Left lung (tissue), 4 donors: ENCODE measurements at regions not wholly inside any gene's neighbourhood (a gene's known extent, or its start where the extent isn't known, plus 50 kb on each side); places are given as distances from the start of the nearest gene placed in this dataset.

Source experiments
- ATAC-seq: fragments of 200-7000 bp; cut with Tn5 transposase; one replicate; pipeline ENCODE4 v1.9.1; 2020; ENCODE audit warnings: moderate library complexity
- DNase-seq, 4 donors: peaks; one replicate each; pipeline ENCODE4 v3.0.0-alpha.2; 2013 to 2020
- H3K27ac ChIP-seq, 2 donors: fragments of 200-600 bp; sonication (generic) in 1 of 2; one replicate each; pipeline versions ENCODE4 v1.5.0 to v1.8.0; 2020 to 2021
- H3K27me3 ChIP-seq, 2 donors: fragments of 200-600 bp; sonication (generic) in 1 of 2; one replicate each; pipeline versions ENCODE4 v1.5.0 to v1.8.0; 2020 to 2021
- H3K36me3 ChIP-seq, 2 donors: fragments of 200-600 bp; sonication (generic) in 1 of 2; one replicate each; pipeline versions ENCODE4 v1.5.0 to v1.8.0; 2020 to 2021
- H3K4me1 ChIP-seq, 2 donors: fragments of 200-600 bp; one replicate each; pipeline ENCODE4 v1.8.0; 2021
- H3K4me3 ChIP-seq, 2 donors: fragments of 200-600 bp; sonication (generic) in 1 of 2; one replicate each; pipeline versions ENCODE4 v1.5.0 to v1.8.0; 2020 to 2021; ENCODE audit warnings: mild to moderate bottlenecking in 1 of 2
- H3K9me3 ChIP-seq, 2 donors: fragments of 200-600 bp; sonication (generic) in 1 of 2; one replicate each; pipeline versions ENCODE4 v1.5.0 to v1.8.0; 2020 to 2021
- intact Hi-C, 2 donors: fragments of 100-400 bp; cut with DNase I; formaldehyde crosslinking; loops; one replicate each; pipeline versions ENCODE4 v1.11.2 to v1.14.2; 2022
- TF ChIP-seq, protein P1 (sequence below), 2 donors: fragments of 200-600 bp; sonication (generic) in 1 of 2; IDR thresholded peaks; one replicate each; pipeline versions ENCODE4 v1.5.0 to v1.8.0; 2021; ENCODE audit warnings: antibody characterized with exemption in 2 of 2
- donor health status: DM: no; HTN: yes; CAD: no.
- donor health status: DM: no; HTN: no; CAD: no.

GRCh38 chr5:12315461-12315860, 411.2 kb upstream of the CTNND2 start:
- no peaks in the 10 kb centered on the region for H3K9me3 ChIP-seq
- TF ChIP-seq, protein P1, sequence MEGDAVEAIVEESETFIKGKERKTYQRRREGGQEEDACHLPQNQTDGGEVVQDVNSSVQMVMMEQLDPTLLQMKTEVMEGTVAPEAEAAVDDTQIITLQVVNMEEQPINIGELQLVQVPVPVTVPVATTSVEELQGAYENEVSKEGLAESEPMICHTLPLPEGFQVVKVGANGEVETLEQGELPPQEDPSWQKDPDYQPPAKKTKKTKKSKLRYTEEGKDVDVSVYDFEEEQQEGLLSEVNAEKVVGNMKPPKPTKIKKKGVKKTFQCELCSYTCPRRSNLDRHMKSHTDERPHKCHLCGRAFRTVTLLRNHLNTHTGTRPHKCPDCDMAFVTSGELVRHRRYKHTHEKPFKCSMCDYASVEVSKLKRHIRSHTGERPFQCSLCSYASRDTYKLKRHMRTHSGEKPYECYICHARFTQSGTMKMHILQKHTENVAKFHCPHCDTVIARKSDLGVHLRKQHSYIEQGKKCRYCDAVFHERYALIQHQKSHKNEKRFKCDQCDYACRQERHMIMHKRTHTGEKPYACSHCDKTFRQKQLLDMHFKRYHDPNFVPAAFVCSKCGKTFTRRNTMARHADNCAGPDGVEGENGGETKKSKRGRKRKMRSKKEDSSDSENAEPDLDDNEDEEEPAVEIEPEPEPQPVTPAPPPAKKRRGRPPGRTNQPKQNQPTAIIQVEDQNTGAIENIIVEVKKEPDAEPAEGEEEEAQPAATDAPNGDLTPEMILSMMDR (IDR thresholded peaks at IDR 0.05) = no peak
- DNase-seq = no peak
- no peak overlapping the region for H3K27ac ChIP-seq
- ATAC-seq = no peak
- no peaks in the 10 kb centered on the region for H3K27me3 ChIP-seq
- intact Hi-C loops = no loop called here
- H3K4me1 ChIP-seq = no peaks in the 10 kb centered on the region
- no peaks in the 10 kb centered on the region for H3K36me3 ChIP-seq
- no peak overlapping the region for H3K4me3 ChIP-seq

DNA sequence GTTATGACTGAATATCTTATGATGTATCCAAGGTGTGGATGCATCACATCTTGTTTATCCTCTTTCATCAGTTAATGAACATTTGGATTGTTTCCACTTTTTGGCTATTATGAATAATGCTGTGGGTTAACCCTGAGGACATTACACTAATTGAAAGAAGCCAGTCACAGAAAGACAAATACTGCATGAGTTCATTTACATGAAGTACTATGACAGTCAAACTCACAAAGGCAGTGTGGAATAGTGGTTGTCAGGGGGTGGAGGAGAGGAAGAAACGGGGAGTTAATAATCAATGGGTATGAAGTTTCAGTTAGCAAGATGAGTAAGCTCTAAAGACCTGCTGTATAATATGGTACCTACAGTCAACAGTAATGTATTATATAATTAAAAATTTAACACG, 409.4 kb upstream of the CTNND2 start:
- Histone ChIP-seq H3K4me3 (no peak overlapping the region), H3K36me3 (no peaks in the 10 kb centered on the region), H3K27me3 (no peaks in the 10 kb centered on the region), H3K9me3 (no peaks in the 10 kb centered on the region), H3K4me1 (no peaks in the 10 kb centered on the region), H3K27ac (no peak overlapping the region)
- DNase-seq (no peak), ATAC-seq (no peak)
- intact Hi-C loops = no loop called here
- TF ChIP-seq, protein P1 (IDR thresholded peaks at IDR 0.05) = no peak

DNA sequence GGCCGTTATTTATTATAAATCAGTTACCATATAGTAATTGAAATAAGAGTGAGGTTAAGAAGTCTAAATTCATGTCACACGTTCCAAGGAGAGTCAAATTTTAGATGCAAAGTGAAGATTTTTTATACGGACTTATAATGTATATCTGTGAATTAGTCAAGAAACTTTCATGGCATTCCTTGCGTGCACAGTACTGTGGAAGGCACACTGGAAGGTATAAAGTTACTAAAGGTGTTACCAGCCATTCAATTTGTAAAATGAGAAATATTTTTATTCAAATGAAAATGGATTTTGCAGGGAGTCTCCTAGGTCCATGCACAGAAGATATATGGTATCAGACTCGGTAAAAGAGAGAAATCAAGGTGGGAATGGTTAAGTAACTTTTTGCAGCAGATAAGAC, 408.1 kb upstream of the CTNND2 start:
- Histone ChIP-seq H3K36me3 (no peaks in the 10 kb centered on the region), H3K27ac (no peak overlapping the region), H3K9me3 (no peaks in the 10 kb centered on the region), H3K27me3 (no peaks in the 10 kb centered on the region), H3K4me3 (no peak overlapping the region), H3K4me1 (no peaks in the 10 kb centered on the region)
- TF ChIP-seq, protein P1 (IDR thresholded peaks at IDR 0.05) = no peak
- DNase-seq (no peak), ATAC-seq (no peak)
- intact Hi-C loops = no loop called here

- no peak overlapping the region for H3K4me3 ChIP-seq
- DNase-seq (no peak), ATAC-seq (no peak)
- peaks cover 0 to 19% of the 10 kb centered on the region in 2 donors for H3K9me3 ChIP-seq
- H3K27me3 ChIP-seq = no peaks in the 10 kb centered on the region
- intact Hi-C loops = no loop called here
- no peak overlapping the region for H3K27ac ChIP-seq
- H3K36me3 ChIP-seq = no peaks in the 10 kb centered on the region
- TF ChIP-seq, protein P1 (IDR thresholded peaks at IDR 0.05) = no peak
- H3K4me1 ChIP-seq = no peaks in the 10 kb centered on the region
Measured at GRCh38 chr5:12294151-12294550, 389.9 kb upstream of the CTNND2 start.

GRCh38 chr5:12292610-12293204, 388.5 kb upstream of the CTNND2 start:
- no peaks in the 10 kb centered on the region for H3K4me1 ChIP-seq
- no peaks in the 10 kb centered on the region for H3K27me3 ChIP-seq
- H3K4me3 ChIP-seq = no peak overlapping the region
- no peaks in the 10 kb centered on the region for H3K36me3 ChIP-seq
- TF ChIP-seq, protein P1 (IDR thresholded peaks at IDR 0.05) = no peak
- H3K9me3 ChIP-seq = peaks cover 0 to 17% of the 10 kb centered on the region in 2 donors
- intact Hi-C loops = no loop called here
- H3K27ac ChIP-seq = no peak overlapping the region
- ATAC-seq (no peak), DNase-seq (peak in 1 of 4 donors; percentile 0)
